Germinal center (tissue), 1 donor: ENCODE measurements at regions not wholly inside any gene's neighbourhood (a gene's known extent, or its start where the extent isn't known, plus 50 kb on each side); places are given as distances from the start of the nearest gene placed in this dataset.
A peak's percentile ranks its signal among the peaks of the same experiment; 100 is the strongest.
"Not testable (repeated sequence)": the region's sequence is repeated elsewhere in the genome, so short reads cannot be mapped to it uniquely, and the experiment has no call there.

ENCODE experiments used
- DNase-seq: peaks from one replicate; pipeline ENCODE4 v3.0.0; 2012; ENCODE audit warnings: mixed read lengths, low spot score

- DNase-seq = no peak
Observed at GRCh38 chr5:97480313-97480712, 297.3 kb upstream of the RIOK2 start.

- no peak for DNase-seq
Observed at GRCh38 chr5:97488126-97488668, 305.1 kb upstream of the RIOK2 start.

DNA sequence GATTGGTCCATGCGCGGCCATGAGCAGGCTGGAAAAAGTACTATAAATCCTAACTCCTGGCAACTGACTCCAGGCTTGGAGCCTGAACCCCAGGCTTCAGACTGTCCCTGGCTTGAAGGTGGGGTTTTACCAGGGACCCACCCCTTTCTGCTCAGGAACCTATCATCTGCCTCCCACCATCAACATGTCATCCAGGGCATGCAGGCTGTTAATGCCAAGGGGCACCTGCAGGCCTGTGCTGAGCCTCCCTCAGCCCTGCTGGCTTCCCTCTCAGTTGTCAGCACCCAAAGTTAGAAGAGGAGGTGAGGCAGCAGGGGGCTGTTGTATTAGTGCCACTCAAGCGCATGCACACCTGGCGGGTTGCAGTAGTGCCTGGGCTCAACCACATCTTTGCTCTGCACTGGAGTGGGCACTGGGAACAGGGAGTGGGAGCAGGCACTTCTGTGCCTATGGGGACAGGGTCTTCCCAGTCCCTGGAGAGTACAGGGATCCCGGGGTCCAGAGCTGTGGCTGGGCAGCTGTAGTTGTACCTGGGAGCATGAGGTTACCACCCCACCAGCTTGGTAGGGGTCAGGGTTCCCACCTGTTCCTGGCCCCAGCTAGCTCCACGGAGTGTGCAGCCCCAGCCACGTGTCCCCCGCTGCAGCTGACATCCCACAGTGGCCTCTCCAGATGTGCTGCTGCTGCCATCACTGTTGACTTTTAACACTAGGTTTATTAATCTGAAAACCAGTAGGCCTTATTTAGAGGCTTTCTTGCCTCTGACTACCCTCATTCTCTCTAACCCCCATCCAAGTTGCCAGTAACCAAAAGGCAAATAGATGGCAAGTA, 306.2 kb upstream of the RIOK2 start:
- DNase-seq = no peak

DNA sequence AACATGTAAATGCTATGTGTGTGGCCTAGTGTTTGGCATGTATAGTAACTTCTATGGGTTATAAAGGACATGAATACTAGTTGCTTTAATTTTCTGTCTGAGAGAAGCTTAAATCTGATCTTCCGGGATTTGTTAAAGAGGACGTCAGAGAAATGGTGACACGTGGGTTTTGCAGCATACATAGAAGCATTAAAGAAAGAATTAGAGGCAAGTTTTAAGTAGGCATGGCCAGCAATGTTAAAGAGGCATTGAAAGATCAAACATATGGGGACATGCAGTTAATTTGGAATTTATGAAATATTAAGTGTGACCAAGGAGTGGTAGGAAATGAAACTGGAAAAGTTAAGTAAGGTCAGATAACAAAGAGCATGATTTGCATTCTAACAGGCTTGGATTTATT, 311.4 kb upstream of the RIOK2 start:
- DNase-seq = no peak

GRCh38 chr5:97495301-97495700, 312.3 kb upstream of the RIOK2 start:
- no peak for DNase-seq

DNA sequence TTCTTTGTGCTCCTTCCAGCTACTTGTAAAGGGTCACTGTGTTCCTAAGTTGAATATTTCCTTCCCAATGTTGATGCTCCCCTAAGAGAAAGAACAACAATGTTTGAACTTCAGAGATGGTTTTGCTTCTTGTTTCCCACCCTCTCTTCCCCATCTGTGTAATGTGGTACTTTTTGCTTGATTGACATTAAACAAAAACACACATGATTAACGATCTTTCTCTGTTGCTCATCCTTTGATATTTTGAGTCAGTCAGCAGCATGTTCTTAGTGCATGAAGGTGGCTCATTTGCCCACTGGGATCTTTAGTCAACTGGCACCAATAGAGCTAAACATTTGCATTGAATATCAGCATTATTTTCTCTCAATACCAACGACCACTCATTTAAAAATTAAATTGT, 313.0 kb upstream of the RIOK2 start:
- no peak for DNase-seq

DNA sequence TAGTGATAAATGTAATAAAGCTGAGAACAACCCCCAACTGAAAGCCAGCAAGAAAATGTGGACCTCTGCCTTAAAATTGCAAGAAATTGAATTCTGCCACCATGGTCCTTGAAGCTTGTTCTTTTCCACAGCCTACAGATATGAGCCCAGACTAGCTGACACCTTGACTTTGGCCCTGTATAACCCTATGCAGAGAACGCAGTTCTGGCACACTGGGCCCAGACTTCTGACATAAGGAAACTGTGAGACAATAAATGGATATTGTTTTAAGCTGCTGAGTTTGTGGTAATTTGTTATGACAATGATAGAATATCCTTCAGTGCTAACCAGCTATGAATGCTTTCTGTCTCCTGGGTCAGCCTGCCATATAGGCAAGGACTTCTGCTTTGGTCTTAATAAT, 315.6 kb upstream of the RIOK2 start:
- DNase-seq = no peak

GRCh38 chr5:97499605-97500004, 316.6 kb upstream of the RIOK2 start:
- DNase-seq = no peak

GRCh38 chr5:97501286-97501964, 318.4 kb upstream of the RIOK2 start:
- DNase-seq = no peak

GRCh38 chr5:97501965-97502305, 318.9 kb upstream of the RIOK2 start:
- DNase-seq = no peak

GRCh38 chr5:97508864-97509263, 325.8 kb upstream of the RIOK2 start:
- no peak for DNase-seq

GRCh38 chr5:97519565-97519964, 336.5 kb upstream of the RIOK2 start:
- DNase-seq = not testable (repeated sequence)

DNA sequence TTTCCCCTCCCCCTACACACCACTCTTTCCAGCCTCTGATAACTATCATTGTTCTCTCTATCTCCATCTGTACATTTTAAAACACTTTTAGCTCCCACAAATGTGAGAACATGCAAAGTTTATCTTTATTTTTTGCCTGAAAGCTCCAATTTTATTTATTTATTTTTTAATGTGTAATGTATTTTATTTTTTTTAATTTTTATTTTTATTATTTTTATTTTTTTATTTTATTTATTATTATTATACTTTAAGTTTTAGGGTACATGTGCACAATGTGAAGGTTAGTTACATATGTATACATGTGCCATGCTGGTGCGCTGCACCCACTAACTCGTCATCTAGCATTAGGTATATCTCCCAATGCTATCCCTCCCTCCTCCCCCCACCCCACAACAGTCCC, 340.3 kb upstream of the RIOK2 start:
- DNase-seq = not testable (repeated sequence)

- no peak for DNase-seq
Observed at GRCh38 chr5:97525780-97526179, 342.7 kb upstream of the RIOK2 start.

- DNase-seq = no peak
Observed at GRCh38 chr5:97528941-97529340, 345.9 kb upstream of the RIOK2 start.

- no peak for DNase-seq
Observed at GRCh38 chr5:97529354-97529985, 346.4 kb upstream of the RIOK2 start.

- no peak for DNase-seq
Observed at GRCh38 chr5:97531549-97531948, 348.5 kb upstream of the RIOK2 start.

DNA sequence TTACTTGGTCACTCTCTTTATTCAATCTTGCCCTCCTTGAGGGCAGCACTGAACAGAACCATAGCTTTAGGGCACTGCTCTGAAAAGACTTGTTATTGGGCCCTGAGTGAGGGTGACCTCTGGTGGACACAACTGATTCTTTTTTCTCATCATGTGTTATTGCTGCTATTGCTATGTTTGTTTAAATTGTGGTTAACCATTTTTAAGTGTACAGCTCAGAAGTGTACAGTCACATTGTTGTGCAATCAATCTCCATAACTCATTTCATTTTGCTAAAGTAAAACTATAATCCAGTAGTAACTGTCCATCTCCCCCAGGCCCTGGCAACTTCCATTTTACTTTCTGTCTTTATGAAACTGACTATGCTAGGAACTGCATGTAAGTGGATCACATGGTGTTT, 351.1 kb upstream of the RIOK2 start:
- peak; percentile 5 for DNase-seq

- no peak for DNase-seq
Observed at GRCh38 chr5:97536683-97537082, 353.6 kb upstream of the RIOK2 start.

DNA sequence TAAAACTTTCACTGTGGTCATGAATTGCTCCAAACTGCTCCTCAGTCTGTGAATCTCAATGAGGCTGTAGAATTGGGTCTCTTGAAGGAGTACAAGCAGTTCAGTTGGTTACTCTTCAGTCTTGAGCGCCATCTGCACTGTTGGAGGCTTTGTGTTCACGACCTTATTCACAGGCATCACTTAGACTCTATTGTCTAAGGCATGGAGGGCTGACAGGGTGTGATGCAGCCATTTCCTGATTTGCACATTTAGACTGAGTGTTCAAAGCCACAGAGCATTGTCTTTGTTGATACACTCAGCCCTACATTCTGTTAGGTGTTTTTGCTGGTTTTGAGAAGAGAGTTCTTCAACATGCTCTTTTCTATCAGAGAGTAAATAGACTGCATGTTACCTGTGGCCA, 355.9 kb upstream of the RIOK2 start:
- no peak for DNase-seq

- DNase-seq = no peak
Observed at GRCh38 chr5:97541864-97542263, 358.8 kb upstream of the RIOK2 start.

- DNase-seq = no peak
Observed at GRCh38 chr5:97542469-97542868, 359.4 kb upstream of the RIOK2 start.

GRCh38 chr5:97543166-97543565, 360.1 kb upstream of the RIOK2 start:
- DNase-seq = no peak
